ENCODE measurements at regions not wholly inside any gene's neighbourhood (a gene's known extent, or its start where the extent isn't known, plus 50 kb on each side); places are given as distances from the start of the nearest gene placed in this dataset.

DNA sequence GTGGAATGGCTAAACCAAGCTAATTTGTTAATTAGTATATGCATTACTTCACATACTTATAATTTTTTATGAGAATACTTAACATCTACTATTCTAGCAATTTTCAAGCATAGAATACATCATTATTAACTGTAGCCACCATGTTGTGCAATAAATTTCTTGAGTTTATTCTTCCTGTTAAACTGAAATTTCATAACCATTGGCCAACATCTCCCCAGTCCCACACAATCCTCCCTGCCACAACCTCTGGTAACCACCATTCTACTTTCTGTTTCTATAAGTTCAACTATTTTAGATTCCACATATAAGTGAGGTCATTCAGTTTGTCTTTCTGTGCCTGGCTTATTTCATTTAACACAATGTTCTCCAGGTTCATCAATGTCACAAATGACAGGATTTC is 208.5 kb downstream of the PPP4R3C start:
- TF ChIP-seq, protein P1, sequence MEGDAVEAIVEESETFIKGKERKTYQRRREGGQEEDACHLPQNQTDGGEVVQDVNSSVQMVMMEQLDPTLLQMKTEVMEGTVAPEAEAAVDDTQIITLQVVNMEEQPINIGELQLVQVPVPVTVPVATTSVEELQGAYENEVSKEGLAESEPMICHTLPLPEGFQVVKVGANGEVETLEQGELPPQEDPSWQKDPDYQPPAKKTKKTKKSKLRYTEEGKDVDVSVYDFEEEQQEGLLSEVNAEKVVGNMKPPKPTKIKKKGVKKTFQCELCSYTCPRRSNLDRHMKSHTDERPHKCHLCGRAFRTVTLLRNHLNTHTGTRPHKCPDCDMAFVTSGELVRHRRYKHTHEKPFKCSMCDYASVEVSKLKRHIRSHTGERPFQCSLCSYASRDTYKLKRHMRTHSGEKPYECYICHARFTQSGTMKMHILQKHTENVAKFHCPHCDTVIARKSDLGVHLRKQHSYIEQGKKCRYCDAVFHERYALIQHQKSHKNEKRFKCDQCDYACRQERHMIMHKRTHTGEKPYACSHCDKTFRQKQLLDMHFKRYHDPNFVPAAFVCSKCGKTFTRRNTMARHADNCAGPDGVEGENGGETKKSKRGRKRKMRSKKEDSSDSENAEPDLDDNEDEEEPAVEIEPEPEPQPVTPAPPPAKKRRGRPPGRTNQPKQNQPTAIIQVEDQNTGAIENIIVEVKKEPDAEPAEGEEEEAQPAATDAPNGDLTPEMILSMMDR (IDR thresholded peaks at IDR 0.05; ENCODE audit: low read length) = no peak
- TF ChIP-seq EZH2 (IDR thresholded peaks at IDR 0.05; ENCODE audit: borderline replicate concordance, low read length) = no peak

All from OCI-LY1 (cell line).